HG03432 (cell line): ENCODE measurements at regions not wholly inside any gene's neighbourhood (a gene's known extent, or its start where the extent isn't known, plus 50 kb on each side); places are given as distances from the start of the nearest gene placed in this dataset.
"Not testable (repeated sequence)": the region's sequence is repeated elsewhere in the genome, so short reads cannot be mapped to it uniquely, and the experiment has no call there.

Source experiments
- ATAC-seq: cut with Tn5 transposase; IDR thresholded peaks from one replicate; pipeline ENCODE4 v1.9.1; 2021; ENCODE audit warnings: mild to moderate bottlenecking, moderate library complexity; ENCODE audit not compliant: unreplicated experiment

- no peak for ATAC-seq
Measured at GRCh38 chr5:88092958-88093605, 175.6 kb downstream of the TMEM161B start.

- no peak for ATAC-seq
Measured at GRCh38 chr5:88092358-88092757, 176.3 kb downstream of the TMEM161B start.

- ATAC-seq = no peak
Measured at GRCh38 chr5:88090506-88090905, 178.1 kb downstream of the TMEM161B start.

GRCh38 chr5:88089719-88090390 is 178.8 kb downstream of the TMEM161B start:
- ATAC-seq = no peak

GRCh38 chr5:88085462-88085861 is 183.2 kb downstream of the TMEM161B start:
- ATAC-seq = no peak

GRCh38 chr5:88081877-88082276 is 186.8 kb downstream of the TMEM161B start:
- no peak for ATAC-seq

- no peak for ATAC-seq
Measured at GRCh38 chr5:88063813-88064212, 204.8 kb downstream of the TMEM161B start.

GRCh38 chr5:88060194-88060593 is 208.5 kb downstream of the TMEM161B start:
- ATAC-seq = no peak

- no peak for ATAC-seq
Measured at GRCh38 chr5:88058625-88059024, 210.0 kb downstream of the TMEM161B start.

- ATAC-seq = not testable (repeated sequence)
Measured at GRCh38 chr5:88052468-88052867, 216.2 kb downstream of the TMEM161B start.

- no peak for ATAC-seq
Measured at GRCh38 chr5:88051148-88051547, 217.5 kb downstream of the TMEM161B start.

- no peak for ATAC-seq
Measured at GRCh38 chr5:88049737-88050136, 218.9 kb downstream of the TMEM161B start.

GRCh38 chr5:88049156-88049555 is 219.5 kb downstream of the TMEM161B start:
- no peak for ATAC-seq

GRCh38 chr5:88045931-88046461 is 222.6 kb downstream of the TMEM161B start:
- ATAC-seq = no peak

GRCh38 chr5:88045165-88045564 is 223.5 kb downstream of the TMEM161B start:
- ATAC-seq = no peak

- ATAC-seq = no peak
Measured at GRCh38 chr5:88034520-88034919, 234.1 kb downstream of the TMEM161B start.

GRCh38 chr5:88033191-88033590 is 235.5 kb downstream of the TMEM161B start:
- ATAC-seq = no peak

- no peak for ATAC-seq
Measured at GRCh38 chr5:88029011-88029410, 239.6 kb downstream of the TMEM161B start.

- ATAC-seq = no peak
Measured at GRCh38 chr5:88021141-88021540, 247.5 kb downstream of the TMEM161B start.

- ATAC-seq = not testable (repeated sequence)
Measured at GRCh38 chr5:88014984-88015383, 253.7 kb downstream of the TMEM161B start.

GRCh38 chr5:88000877-88001276 is 267.8 kb downstream of the TMEM161B start:
- no peak for ATAC-seq

- no peak for ATAC-seq
Measured at GRCh38 chr5:87997662-87998061, 271.0 kb downstream of the TMEM161B start.
